H9 (cell line): ENCODE measurements at regions not wholly inside any gene's neighbourhood (a gene's known extent, or its start where the extent isn't known, plus 50 kb on each side); places are given as distances from the start of the nearest gene placed in this dataset.
"Not testable (repeated sequence)": the region's sequence is repeated elsewhere in the genome, so short reads cannot be mapped to it uniquely, and the experiment has no call there.

Source experiments
- DNase-seq: peaks from one replicate; pipeline ENCODE4 v3.0.0-alpha.2; 2017
- H2AFZ ChIP-seq: one replicate; pipeline ENCODE4 v1.6.1; 2013; ENCODE audit warnings: mild to moderate bottlenecking, low read length, control low read depth, moderate library complexity
- H2AK5ac ChIP-seq: 2 replicates; pipeline ENCODE4 v1.6.1; 2013; ENCODE audit warnings: low read length, control low read depth, mixed read lengths; ENCODE audit not compliant: insufficient read length
- H2BK120ac ChIP-seq: one replicate; pipeline ENCODE4 v1.6.1; 2013; ENCODE audit warnings: low read depth, mild to moderate bottlenecking, low read length, control low read depth, inconsistent platforms; ENCODE audit not compliant: poor library complexity, severe bottlenecking
- H2BK12ac ChIP-seq: 2 replicates; pipeline ENCODE4 v1.6.1; 2013; ENCODE audit warnings: low read length, control low read depth, mixed read lengths, low read depth; ENCODE audit not compliant: insufficient read length
- H2BK15ac ChIP-seq: 2 replicates; pipeline ENCODE4 v1.6.1; 2013; ENCODE audit warnings: low read depth, low read length, control low read depth
- H2BK20ac ChIP-seq: one replicate; pipeline ENCODE4 v1.6.1; 2013; ENCODE audit warnings: low read depth, mild to moderate bottlenecking, low read length, control low read depth, inconsistent platforms; ENCODE audit not compliant: poor library complexity, severe bottlenecking
- H2BK5ac ChIP-seq: 2 replicates; pipeline ENCODE4 v1.6.1; 2013; ENCODE audit warnings: low read length, control low read depth, mixed read lengths; ENCODE audit not compliant: insufficient read length
- H3K14ac ChIP-seq: 2 replicates; pipeline ENCODE4 v1.6.1; 2013; ENCODE audit warnings: low read length, control low read depth; ENCODE audit not compliant: insufficient read depth
- H3K18ac ChIP-seq: 2 replicates; pipeline ENCODE4 v1.6.1; 2013; ENCODE audit warnings: low read depth, mild to moderate bottlenecking, mixed read lengths, low read length, control low read depth; ENCODE audit not compliant: insufficient read length
- H3K23ac ChIP-seq: 2 replicates; pipeline ENCODE4 v1.6.1; 2013; ENCODE audit warnings: low read length, control low read depth, mixed read lengths, low read depth; ENCODE audit not compliant: insufficient read length
- H3K23me2 ChIP-seq: 2 replicates; pipeline ENCODE4 v1.6.1; 2013; ENCODE audit warnings: low read depth, mild to moderate bottlenecking, mixed read lengths, low read length, control low read depth; ENCODE audit not compliant: insufficient read length, poor library complexity, severe bottlenecking
- H3K27ac ChIP-seq: 2 replicates; pipeline ENCODE4 v1.5.1; 2013; ENCODE audit warnings: low read length, control low read depth, mixed read lengths, low read depth; ENCODE audit not compliant: insufficient read length
- H3K27me3 ChIP-seq: 2 replicates; pipeline ENCODE4 v1.6.1; 2013; ENCODE audit warnings: low read length, control low read depth, inconsistent platforms; ENCODE audit not compliant: insufficient read depth
- H3K4ac ChIP-seq: 2 replicates; pipeline ENCODE4 v1.6.1; 2013; ENCODE audit warnings: low read depth, mild to moderate bottlenecking, control low read depth, inconsistent platforms, low read length, moderate library complexity
- H3K4me1 ChIP-seq: 2 replicates; pipeline ENCODE4 v1.6.1; 2013; ENCODE audit warnings: low read length, control low read depth, inconsistent platforms; ENCODE audit not compliant: insufficient read depth
- H3K4me2 ChIP-seq: 2 replicates; pipeline ENCODE4 v1.6.1; 2013; ENCODE audit warnings: low read length, control low read depth, mixed read lengths; ENCODE audit not compliant: insufficient read length, insufficient read depth
- H3K56ac ChIP-seq: 2 replicates; pipeline ENCODE4 v1.6.1; 2013; ENCODE audit warnings: low read depth, mild to moderate bottlenecking, mixed read lengths, low read length, control low read depth; ENCODE audit not compliant: insufficient read length
- H3K79me1 ChIP-seq: 2 replicates; pipeline ENCODE4 v1.6.1; 2013; ENCODE audit warnings: low read depth, mild to moderate bottlenecking, moderate library complexity, low read length, control low read depth, inconsistent platforms; ENCODE audit not compliant: insufficient read depth, poor library complexity, severe bottlenecking
- H3K79me2 ChIP-seq: 2 replicates; pipeline ENCODE4 v1.6.1; 2013; ENCODE audit warnings: low read length, control low read depth, inconsistent platforms; ENCODE audit not compliant: insufficient read depth
- H3K9ac ChIP-seq: 2 replicates; pipeline ENCODE4 v1.6.1; 2013; ENCODE audit warnings: low read length, control low read depth, mixed read lengths; ENCODE audit not compliant: insufficient read length; ENCODE audit errors: extremely low read depth
- H3K9me3 ChIP-seq: one replicate; pipeline ENCODE4 v1.6.1; 2013; ENCODE audit warnings: low read depth, low read length, inconsistent platforms; ENCODE audit not compliant: control insufficient read depth
- H3T11ph ChIP-seq: one replicate; pipeline ENCODE4 v1.6.1; 2013; ENCODE audit warnings: mild to moderate bottlenecking, low read length, control low read depth, inconsistent platforms
- H4K20me1 ChIP-seq: one replicate; pipeline ENCODE4 v1.6.1; 2013; ENCODE audit not compliant: control insufficient read depth, insufficient read length, insufficient read depth
- H4K5ac ChIP-seq: 2 replicates; pipeline ENCODE4 v1.6.1; 2013; ENCODE audit warnings: low read depth, mild to moderate bottlenecking, mixed read lengths, low read length, control low read depth; ENCODE audit not compliant: insufficient read length
- H4K8ac ChIP-seq: replicated peaks from 2 replicates; pipeline ENCODE4 v1.6.1; 2013; ENCODE audit warnings: low read length, control low read depth, mixed read lengths, low read depth; ENCODE audit not compliant: insufficient read length
- H4K91ac ChIP-seq: 2 replicates; pipeline ENCODE4 v1.6.1; 2013; ENCODE audit warnings: low read depth, mild to moderate bottlenecking, moderate library complexity, mixed read lengths, low read length, control low read depth; ENCODE audit not compliant: insufficient read length
- H3K27ac Mint-ChIP-seq, 3 experiments: 2 replicates in 2 of 3; 3 replicates in 1 of 3; pipeline ENCODE4 v1.8.0; 2020 to 2021; ENCODE audit warnings: mixed read lengths in 3 of 3, mild to moderate bottlenecking in 1 of 3, moderate library complexity in 1 of 3
- H3K27me3 Mint-ChIP-seq: 2 replicates; pipeline ENCODE4 v1.8.0; 2021; ENCODE audit warnings: low read depth, mild to moderate bottlenecking, moderate library complexity, mixed read lengths
- H3K36me3 Mint-ChIP-seq, 3 experiments: 2 replicates in 2 of 3; 3 replicates in 1 of 3; pipeline ENCODE4 v1.8.0; 2020 to 2021; ENCODE audit warnings: low read depth in 3 of 3, mixed read lengths in 3 of 3; ENCODE audit not compliant: insufficient read depth in 1 of 3
- H3K4me1 Mint-ChIP-seq, 2 experiments: 2 replicates each; pipeline ENCODE4 v1.8.0; 2020; ENCODE audit warnings: mixed read lengths in 2 of 2
- H3K4me3 Mint-ChIP-seq, 2 experiments: 2 replicates in 1 of 2; 3 replicates in 1 of 2; pipeline ENCODE4 v1.8.0; 2020 to 2021; ENCODE audit warnings: mild to moderate bottlenecking in 2 of 2, mixed read lengths in 2 of 2, moderate library complexity in 1 of 2
- H3K9me3 Mint-ChIP-seq, 2 experiments: 2 replicates in 1 of 2; 3 replicates in 1 of 2; pipeline ENCODE4 v1.8.0; 2020; ENCODE audit warnings: mild to moderate bottlenecking in 2 of 2, mixed read lengths in 2 of 2, moderate library complexity in 1 of 2
- WGBS: extraction: QIAGEN DNeasy Blood & Tissue Kit; methylation state at CpG from one replicate; pipeline ENCODE4 v1.1.7; 2013; ENCODE audit warnings: missing lambda C conversion rate, low lambda C conversion rate, mixed read lengths; ENCODE audit not compliant: insufficient read length; ENCODE audit errors: extremely low coverage; 5-methylcytosine and 5-hydroxymethylcytosine counted together

DNA sequence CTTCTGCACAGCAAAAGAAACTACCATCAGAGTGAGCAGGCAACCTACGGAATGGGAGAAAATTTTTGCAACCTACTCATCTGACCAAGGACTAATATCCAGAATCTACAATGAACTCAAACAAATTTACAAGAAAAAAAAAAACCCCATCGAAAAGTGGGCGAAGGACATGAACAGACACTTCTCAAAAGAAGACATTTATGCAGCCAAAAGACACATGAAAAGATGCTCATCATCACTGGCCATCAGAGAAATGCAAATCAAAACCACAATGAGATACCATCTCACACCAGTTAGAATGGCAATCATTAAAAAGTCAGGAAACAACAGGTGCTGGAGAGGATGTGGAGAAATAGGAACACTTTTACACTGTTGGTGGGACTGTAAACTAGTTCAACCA is 164.6 kb downstream of the AHSP start:
- no CpG with 5 or more reads among the region's 3 CpGs for WGBS
- not testable (repeated sequence) for H3K4me2 ChIP-seq, H3K9me3 ChIP-seq, H4K5ac ChIP-seq, H2BK15ac ChIP-seq, H2BK12ac ChIP-seq, H4K91ac ChIP-seq, H3K4me3 Mint-ChIP-seq, DNase-seq, H3K4me1 ChIP-seq, H3K27ac ChIP-seq, H3K27ac Mint-ChIP-seq, H3K4me1 Mint-ChIP-seq, H3K27me3 Mint-ChIP-seq, H3K4ac ChIP-seq, H3K27me3 ChIP-seq, H2BK5ac ChIP-seq, H3K9ac ChIP-seq, H2AK5ac ChIP-seq, H2BK20ac ChIP-seq, H2BK120ac ChIP-seq, H3K14ac ChIP-seq, H3K23me2 ChIP-seq, H3K18ac ChIP-seq, H3K23ac ChIP-seq, H3K79me1 ChIP-seq, H2AFZ ChIP-seq, H4K20me1 ChIP-seq, H3K36me3 Mint-ChIP-seq, H4K8ac ChIP-seq, H3K79me2 ChIP-seq, H3T11ph ChIP-seq, H3K56ac ChIP-seq
- H3K9me3 Mint-ChIP-seq, result peaks cover 35 to 36% of the 10 kb centered on the region in 2 experiments
